Activated T-cell treated with anti-CD3 and anti-CD28 coated beads, Interleukin-2, amount 50 U/mL, for 24 hours (primary cell): ENCODE measurements at regions not wholly inside any gene's neighbourhood (a gene's known extent, or its start where the extent isn't known, plus 50 kb on each side); places are given as distances from the start of the nearest gene placed in this dataset.

Source experiments
- DNase-seq: peaks from one replicate; pipeline ENCODE4 v3.0.0-alpha.2; 2020
- H3K27ac Mint-ChIP-seq: 2 replicates; pipeline ENCODE4 v1.8.0; 2020; ENCODE audit warnings: mild to moderate bottlenecking, mixed read lengths
- H3K27me3 Mint-ChIP-seq: 2 replicates; pipeline ENCODE4 v1.8.0; 2020; ENCODE audit warnings: mixed read lengths
- H3K36me3 Mint-ChIP-seq: 2 replicates; pipeline ENCODE4 v1.8.0; 2020; ENCODE audit warnings: low read depth, mixed read lengths
- H3K4me1 Mint-ChIP-seq: 2 replicates; pipeline ENCODE4 v1.8.0; 2020; ENCODE audit warnings: low read depth, mixed read lengths
- H3K4me3 Mint-ChIP-seq: 2 replicates; pipeline ENCODE4 v1.8.0; 2020; ENCODE audit warnings: mild to moderate bottlenecking, moderate library complexity, mixed read lengths
- H3K9me3 Mint-ChIP-seq: 2 replicates; pipeline ENCODE4 v1.8.0; 2020; ENCODE audit warnings: mixed read lengths

DNA sequence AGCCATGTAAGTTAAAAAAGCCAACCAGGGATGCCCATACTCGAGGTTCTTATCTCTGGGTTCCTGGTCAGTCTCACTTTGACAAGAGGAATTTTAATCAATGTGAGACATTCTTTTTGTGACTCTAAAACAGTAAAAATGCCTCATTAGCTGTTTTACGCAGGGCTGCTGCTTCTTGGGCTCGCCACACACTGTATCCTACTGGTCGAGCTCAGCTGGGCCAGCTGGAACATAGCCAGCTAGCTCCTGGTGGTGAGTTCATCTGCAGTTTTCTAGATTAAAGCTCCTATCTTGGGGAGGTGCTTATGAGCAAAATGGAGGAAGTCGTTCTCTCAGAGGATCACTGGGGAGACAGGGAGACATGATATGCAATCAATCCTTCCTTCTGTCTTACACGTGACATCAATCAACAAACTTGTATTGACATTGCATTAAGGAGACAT, 55.9 kb upstream of the LEF1 start:
- H3K9me3 Mint-ChIP-seq, result no peaks in the 10 kb centered on the region
- H3K36me3 Mint-ChIP-seq, result no peaks in the 10 kb centered on the region
- H3K4me1 Mint-ChIP-seq, result peaks cover 7% of the 10 kb centered on the region
- H3K27me3 Mint-ChIP-seq, result no peaks in the 10 kb centered on the region
- H3K27ac Mint-ChIP-seq, result no peak overlapping the region
- no peak for DNase-seq
- no peak overlapping the region for H3K4me3 Mint-ChIP-seq

DNA sequence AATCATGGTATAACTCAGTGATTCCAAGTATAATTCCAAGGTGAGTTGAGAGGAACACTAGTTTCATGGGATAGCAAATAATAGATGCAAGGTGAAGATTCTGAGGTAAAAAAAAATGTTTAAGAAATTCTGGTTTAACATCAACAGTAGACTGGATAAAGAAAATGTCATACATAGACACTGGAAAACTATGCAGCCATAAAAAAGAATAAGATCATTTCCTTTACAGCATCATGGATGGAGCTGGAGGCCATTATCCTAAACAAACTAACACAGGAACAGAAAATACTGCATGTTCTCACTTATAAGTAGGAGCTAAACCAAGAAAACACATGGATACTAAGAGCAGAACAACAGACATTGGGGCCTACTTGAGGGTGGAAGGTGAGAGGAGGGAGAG, 54.6 kb upstream of the LEF1 start:
- Mint-ChIP-seq H3K36me3 (no peaks in the 10 kb centered on the region), H3K27ac (no peak overlapping the region), H3K9me3 (no peaks in the 10 kb centered on the region), H3K4me3 (no peak overlapping the region), H3K27me3 (no peaks in the 10 kb centered on the region), H3K4me1 (peaks cover 8% of the 10 kb centered on the region)
- DNase-seq, result no peak

GRCh38 chr4:108219998-108220397, 51.3 kb upstream of the LEF1 start:
- no peak overlapping the region for H3K27ac Mint-ChIP-seq
- H3K4me1 Mint-ChIP-seq, result peaks cover 4% of the 10 kb centered on the region
- no peaks in the 10 kb centered on the region for H3K36me3 Mint-ChIP-seq
- H3K9me3 Mint-ChIP-seq, result no peaks in the 10 kb centered on the region
- no peak for DNase-seq
- H3K27me3 Mint-ChIP-seq, result no peaks in the 10 kb centered on the region
- no peak overlapping the region for H3K4me3 Mint-ChIP-seq
